Nephron progenitor cell (in vitro differentiated cells): ENCODE measurements at regions not wholly inside any gene's neighbourhood (a gene's known extent, or its start where the extent isn't known, plus 50 kb on each side); places are given as distances from the start of the nearest gene placed in this dataset.

Source experiments
- DNase-seq: peaks from one replicate; pipeline ENCODE4 v3.0.0; 2021
- H3K27ac Mint-ChIP-seq: 2 replicates; pipeline ENCODE4 v1.8.0; 2021; ENCODE audit warnings: mild to moderate bottlenecking, moderate library complexity, mixed read lengths
- H3K27me3 Mint-ChIP-seq: 2 replicates; pipeline ENCODE4 v1.8.0; 2021; ENCODE audit warnings: mild to moderate bottlenecking, low read depth, mixed read lengths; ENCODE audit not compliant: poor library complexity
- H3K36me3 Mint-ChIP-seq: 2 replicates; pipeline ENCODE4 v1.8.0; 2021; ENCODE audit warnings: low read depth, mixed read lengths
- H3K4me1 Mint-ChIP-seq: 2 replicates; pipeline ENCODE4 v1.8.0; 2021; ENCODE audit warnings: mixed read lengths
- H3K4me3 Mint-ChIP-seq: 2 replicates; pipeline ENCODE4 v1.8.0; 2021; ENCODE audit warnings: mild to moderate bottlenecking, moderate library complexity, mixed read lengths
- H3K9me3 Mint-ChIP-seq: 2 replicates; pipeline ENCODE4 v1.8.0; 2021; ENCODE audit warnings: mild to moderate bottlenecking, moderate library complexity, mixed read lengths
- TF ChIP-seq, protein P1 (sequence below): fragments of 200-600 bp; sonication (generic); IDR thresholded peaks from 2 replicates; pipeline ENCODE4 v1.5.0; 2021; ENCODE audit warnings: antibody characterized with exemption

DNA sequence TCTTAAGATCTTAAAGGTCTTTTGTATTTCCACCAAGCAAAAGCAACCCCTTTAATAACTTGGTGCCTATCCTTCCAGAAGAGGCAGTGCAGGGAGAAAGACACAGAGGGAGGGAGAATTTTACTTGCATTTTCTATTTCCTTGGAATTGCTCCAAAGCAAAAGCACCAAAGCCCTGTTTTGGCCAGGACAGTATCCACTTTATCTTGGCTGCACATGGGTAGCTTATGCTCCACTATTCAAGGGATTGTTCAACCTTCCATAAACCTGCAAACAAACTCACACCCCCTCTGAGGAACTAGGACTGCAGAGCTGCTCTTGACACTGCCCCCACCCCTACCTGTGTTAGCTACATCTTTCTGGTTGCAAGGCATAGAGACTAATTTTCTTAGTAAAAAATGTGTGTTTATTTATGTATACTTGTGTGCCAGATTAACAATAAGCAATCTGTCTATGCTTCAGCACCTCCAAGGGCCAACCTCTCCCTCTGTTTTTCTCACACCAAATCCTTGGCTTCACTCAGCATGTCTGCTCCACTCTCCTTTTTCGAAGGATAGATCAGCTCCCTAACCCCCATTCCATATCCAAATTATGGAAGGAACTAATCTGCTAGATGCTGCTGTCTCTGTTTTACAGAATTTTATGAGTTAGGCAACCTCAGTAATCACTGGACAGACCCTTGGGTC, 68.1 kb upstream of the KLF12 start:
- Mint-ChIP-seq H3K9me3 (peaks cover 25% of the 10 kb centered on the region), H3K36me3 (peaks cover 5% of the 10 kb centered on the region), H3K27me3 (peaks cover 3% of the 10 kb centered on the region), H3K4me3 (no peak overlapping the region), H3K27ac (no peak overlapping the region), H3K4me1 (no peaks in the 10 kb centered on the region)
- TF ChIP-seq, protein P1, sequence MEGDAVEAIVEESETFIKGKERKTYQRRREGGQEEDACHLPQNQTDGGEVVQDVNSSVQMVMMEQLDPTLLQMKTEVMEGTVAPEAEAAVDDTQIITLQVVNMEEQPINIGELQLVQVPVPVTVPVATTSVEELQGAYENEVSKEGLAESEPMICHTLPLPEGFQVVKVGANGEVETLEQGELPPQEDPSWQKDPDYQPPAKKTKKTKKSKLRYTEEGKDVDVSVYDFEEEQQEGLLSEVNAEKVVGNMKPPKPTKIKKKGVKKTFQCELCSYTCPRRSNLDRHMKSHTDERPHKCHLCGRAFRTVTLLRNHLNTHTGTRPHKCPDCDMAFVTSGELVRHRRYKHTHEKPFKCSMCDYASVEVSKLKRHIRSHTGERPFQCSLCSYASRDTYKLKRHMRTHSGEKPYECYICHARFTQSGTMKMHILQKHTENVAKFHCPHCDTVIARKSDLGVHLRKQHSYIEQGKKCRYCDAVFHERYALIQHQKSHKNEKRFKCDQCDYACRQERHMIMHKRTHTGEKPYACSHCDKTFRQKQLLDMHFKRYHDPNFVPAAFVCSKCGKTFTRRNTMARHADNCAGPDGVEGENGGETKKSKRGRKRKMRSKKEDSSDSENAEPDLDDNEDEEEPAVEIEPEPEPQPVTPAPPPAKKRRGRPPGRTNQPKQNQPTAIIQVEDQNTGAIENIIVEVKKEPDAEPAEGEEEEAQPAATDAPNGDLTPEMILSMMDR, result no peak
- DNase-seq, result no peak

DNA sequence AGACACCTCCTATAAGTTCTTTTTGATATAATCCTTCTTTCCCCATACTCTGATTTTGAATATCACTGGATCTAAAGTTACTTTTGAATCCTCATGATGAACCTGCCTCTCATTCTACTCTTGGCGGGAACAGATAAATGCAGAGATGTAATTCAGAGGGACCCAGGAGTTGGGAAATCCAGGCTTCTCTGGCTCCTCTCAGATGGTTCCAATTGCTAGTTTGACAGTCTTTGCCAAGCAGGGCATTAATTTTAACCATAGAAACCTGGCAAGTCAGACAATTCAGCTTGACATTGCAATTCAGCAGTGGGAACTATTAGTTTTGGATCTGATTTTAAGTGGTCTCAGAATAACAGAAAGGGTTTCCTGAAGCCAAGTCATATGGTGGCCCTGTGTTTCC, 67.3 kb upstream of the KLF12 start:
- H3K27ac Mint-ChIP-seq, result no peak overlapping the region

DNA sequence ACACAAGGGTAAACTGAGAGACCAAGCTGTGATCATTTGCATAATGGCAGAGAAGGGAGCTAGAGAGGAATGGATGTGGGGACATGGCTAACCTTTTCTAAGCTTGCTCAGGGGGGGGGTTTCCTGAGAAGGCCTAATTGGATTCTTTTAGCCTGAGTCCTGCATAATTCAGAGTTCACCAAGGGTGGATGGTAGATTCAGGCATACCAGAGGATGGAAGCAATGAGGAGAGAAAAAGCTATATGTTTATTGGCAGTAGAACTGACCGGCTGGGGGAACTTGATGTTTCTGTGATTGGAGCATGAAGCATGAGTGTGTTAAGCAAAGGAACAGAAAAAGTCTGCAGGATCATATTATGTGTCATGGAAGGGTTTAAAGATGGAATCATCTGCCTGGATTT, 65.9 kb upstream of the KLF12 start:
- TF ChIP-seq, protein P1, result no peak
- Mint-ChIP-seq H3K27me3 (peaks cover 7% of the 10 kb centered on the region), H3K9me3 (peaks cover 16% of the 10 kb centered on the region), H3K36me3 (no peaks in the 10 kb centered on the region), H3K27ac (no peak overlapping the region), H3K4me1 (no peaks in the 10 kb centered on the region), H3K4me3 (no peak overlapping the region)
- DNase-seq, result no peak

More for the DNA sequence above, 67.3 kb upstream of the KLF12 start:
- H3K4me3 Mint-ChIP-seq, result no peak overlapping the region
- TF ChIP-seq, protein P1, result no peak
- peaks cover 19% of the 10 kb centered on the region for H3K9me3 Mint-ChIP-seq
- H3K4me1 Mint-ChIP-seq, result no peaks in the 10 kb centered on the region
- H3K27me3 Mint-ChIP-seq, result peaks cover 3% of the 10 kb centered on the region
- H3K36me3 Mint-ChIP-seq, result no peaks in the 10 kb centered on the region
- no peak for DNase-seq

DNA sequence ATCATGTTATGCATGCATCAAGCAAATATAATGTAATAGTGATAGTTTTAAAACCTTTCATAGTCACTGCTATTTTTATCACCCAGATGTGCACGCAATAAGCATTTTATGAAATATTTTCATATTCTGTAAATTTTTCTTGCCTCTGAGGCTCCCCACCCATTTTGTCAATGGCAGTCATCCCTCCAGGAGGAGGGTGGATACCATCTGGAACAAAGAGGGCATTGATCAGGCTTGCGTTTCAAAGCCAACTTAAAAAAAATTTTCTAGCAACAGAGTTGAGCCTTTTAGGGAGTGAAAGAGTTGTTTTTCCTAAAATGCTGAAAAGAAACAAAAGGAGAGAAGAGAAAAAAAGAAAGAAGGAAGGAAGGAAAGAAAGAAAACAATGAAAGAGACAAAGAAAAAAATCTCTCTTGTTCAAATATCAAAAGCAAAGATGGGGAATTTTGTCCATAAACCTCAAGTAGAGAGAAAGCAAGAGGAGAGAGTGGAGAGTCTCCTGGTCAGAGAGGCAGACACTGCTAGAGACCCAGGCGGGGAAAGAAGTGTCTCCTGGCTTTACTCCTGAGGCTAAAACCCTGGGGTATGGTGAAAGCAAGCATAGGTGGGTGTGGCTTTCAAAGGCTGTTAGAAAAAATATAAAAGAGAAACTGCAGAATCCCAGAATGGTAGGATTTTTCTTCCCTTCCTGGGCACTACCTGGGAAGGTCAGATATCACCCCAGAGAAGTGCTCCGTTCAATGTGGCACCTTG, 63.6 kb upstream of the KLF12 start:
- no peaks in the 10 kb centered on the region for H3K36me3 Mint-ChIP-seq
- TF ChIP-seq, protein P1, result no peak
- H3K9me3 Mint-ChIP-seq, result peaks cover 4% of the 10 kb centered on the region
- H3K27me3 Mint-ChIP-seq, result peaks cover 7% of the 10 kb centered on the region
- no peak overlapping the region for H3K27ac Mint-ChIP-seq
- no peak overlapping the region for H3K4me3 Mint-ChIP-seq
- peaks cover 5% of the 10 kb centered on the region for H3K4me1 Mint-ChIP-seq
- DNase-seq, result no peak

DNA sequence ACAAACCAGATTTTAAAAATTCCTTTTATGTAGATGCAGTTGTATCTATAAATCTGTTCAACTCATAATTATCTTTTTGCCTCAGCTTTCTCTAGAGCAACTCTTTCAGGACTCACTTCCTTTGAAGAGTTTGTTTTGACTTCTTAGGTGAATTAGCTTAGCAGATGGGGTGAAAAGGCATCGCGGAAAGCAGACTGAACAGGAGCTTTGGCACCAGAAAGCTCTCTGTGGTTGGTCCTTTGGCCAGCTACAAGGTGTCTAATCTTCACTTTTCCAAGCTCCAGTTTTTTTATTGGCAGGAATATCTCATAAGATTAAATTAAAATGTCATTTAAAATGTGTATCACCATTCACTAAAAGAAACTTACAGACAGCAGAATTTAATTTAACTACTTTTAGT, 60.6 kb upstream of the KLF12 start:
- H3K36me3 Mint-ChIP-seq, result no peaks in the 10 kb centered on the region
- peaks cover 3% of the 10 kb centered on the region for H3K27me3 Mint-ChIP-seq
- no peak for DNase-seq
- H3K4me3 Mint-ChIP-seq, result no peak overlapping the region
- TF ChIP-seq, protein P1, result no peak
- H3K9me3 Mint-ChIP-seq, result no peaks in the 10 kb centered on the region
- H3K27ac Mint-ChIP-seq, result no peak overlapping the region
- peaks cover 30% of the 10 kb centered on the region for H3K4me1 Mint-ChIP-seq
